Naive thymus-derived CD8-positive, alpha-beta T cell (primary cell): ENCODE measurements at regions not wholly inside any gene's neighbourhood (a gene's known extent, or its start where the extent isn't known, plus 50 kb on each side); places are given as distances from the start of the nearest gene placed in this dataset.

Source experiments
- ATAC-seq, 2 donors: fragments of 150-1000 bp; cut with Tn5 transposase in 1 of 2; sonication (Bioruptor Pico), chemical (Tn5 transposase) in 1 of 2; 1 replicate in 1 of 2; 2 replicates in 1 of 2; pipeline ENCODE4 v1.10.0; 2021; ENCODE audit warnings: mild to moderate bottlenecking in 2 of 2, moderate library complexity in 2 of 2
- POLR2A ChIA-PET: fragments of 350-600 bp; sonication (Branson Sonifier 250); formaldehyde crosslinking; loops from one replicate; lab custom pipeline; 2021; ENCODE audit warnings: antibody characterized with exemption; lab: Charles Lee
- DNase-seq, 10 donors: peaks; one replicate each; pipeline versions ENCODE4 v3.0.0 to v3.0.0-alpha.2; 2020 to 2022
- H3K27ac Mint-ChIP-seq, 10 donors: one replicate each; pipeline ENCODE4 v1.8.0; 2020 to 2022; ENCODE audit warnings: mild to moderate bottlenecking in 10 of 10, mixed read lengths in 10 of 10, moderate library complexity in 4 of 10, inconsistent platforms in 1 of 10
- H3K27me3 Mint-ChIP-seq, 5 donors: one replicate each; pipeline ENCODE4 v1.8.0; 2021 to 2022; ENCODE audit warnings: mixed read lengths in 5 of 5
- H3K36me3 Mint-ChIP-seq, 3 donors: one replicate each; pipeline ENCODE4 v1.8.0; 2020 to 2022; ENCODE audit warnings: mixed read lengths in 3 of 3, mild to moderate bottlenecking in 2 of 3, inconsistent platforms in 1 of 3
- H3K4me1 Mint-ChIP-seq, 4 donors: one replicate each; pipeline ENCODE4 v1.8.0; 2021 to 2022; ENCODE audit warnings: mixed read lengths in 4 of 4
- H3K4me3 Mint-ChIP-seq, 10 donors: one replicate each; pipeline ENCODE4 v1.8.0; 2020 to 2022; ENCODE audit warnings: mild to moderate bottlenecking in 10 of 10, mixed read lengths in 10 of 10, moderate library complexity in 6 of 10, inconsistent platforms in 1 of 10
- H3K9me3 Mint-ChIP-seq, 9 donors: one replicate each; pipeline ENCODE4 v1.8.0; 2020 to 2022; ENCODE audit warnings: mixed read lengths in 9 of 9, mild to moderate bottlenecking in 3 of 9, inconsistent platforms in 1 of 9, moderate library complexity in 1 of 9

GRCh38 chr12:107492393-107493134, 193.0 kb upstream of the PWP1 start:
- DNase-seq (peak in 1 of 10 donors; percentile 18), ATAC-seq (peak; percentile 22 to 25)
- Mint-ChIP-seq H3K4me1 (peaks cover 35 to 73% (median 56%) of the 10 kb centered on the region in 4 donors), H3K27me3 (no peaks in the 10 kb centered on the region), H3K4me3 (peak overlapping the region; percentile 26 to 89 (median 66)), H3K9me3 (peaks cover 0 to 8% (median 0%) of the 10 kb centered on the region in 9 donors), H3K36me3 (peaks cover 0 to 7% (median 7%) of the 10 kb centered on the region in 3 donors), H3K27ac (peak overlapping the region; percentile 84 to 98 (median 94))
- POLR2A ChIA-PET: interaction anchor here (0.7 kb wide), 1 partner anchor 14 kb away, joined by 3 read pairs; no protein-coding TSS in a partner anchor

DNA sequence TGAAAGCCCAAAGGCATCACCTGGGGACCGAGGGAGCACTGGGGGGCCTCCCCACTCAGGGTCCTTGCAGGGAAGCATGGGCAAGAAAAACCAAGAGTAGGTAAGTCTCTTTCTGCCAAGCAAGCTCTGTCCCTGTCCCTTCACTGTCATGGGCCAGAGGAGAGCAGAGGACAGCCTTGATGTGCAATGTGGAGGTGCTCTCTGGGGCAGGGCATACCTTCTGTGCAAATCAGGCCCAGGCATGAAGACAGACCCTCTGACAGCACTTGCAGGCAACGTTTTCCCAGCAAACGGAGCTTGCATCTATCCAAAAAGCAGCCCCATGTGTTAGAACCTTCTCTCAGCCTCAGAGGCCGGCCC, 192.5 kb upstream of the PWP1 start:
- H3K9me3 Mint-ChIP-seq: peaks cover 0 to 11% (median 0%) of the 10 kb centered on the region in 9 donors
- peak overlapping the region; percentile 84 to 98 (median 94) for H3K27ac Mint-ChIP-seq
- DNase-seq: no peak
- ATAC-seq: no peak
- H3K27me3 Mint-ChIP-seq: no peaks in the 10 kb centered on the region
- peaks cover 4 to 12% (median 7%) of the 10 kb centered on the region in 3 donors for H3K36me3 Mint-ChIP-seq
- POLR2A ChIA-PET: interaction anchor here (0.7 kb wide), 1 partner anchor 13 kb away, joined by 3 read pairs; no protein-coding TSS in a partner anchor
- H3K4me1 Mint-ChIP-seq: peaks cover 32 to 67% (median 50%) of the 10 kb centered on the region in 4 donors
- H3K4me3 Mint-ChIP-seq: peak overlapping the region; percentile 26 to 89 (median 66)

GRCh38 chr12:107493666-107494065, 191.9 kb upstream of the PWP1 start:
- no peak for ATAC-seq
- peaks cover 4 to 17% (median 7%) of the 10 kb centered on the region in 3 donors for H3K36me3 Mint-ChIP-seq
- peaks cover 30 to 64% (median 47%) of the 10 kb centered on the region in 4 donors for H3K4me1 Mint-ChIP-seq
- POLR2A ChIA-PET: no interaction called here
- H3K27me3 Mint-ChIP-seq: no peaks in the 10 kb centered on the region
- DNase-seq: no peak
- H3K9me3 Mint-ChIP-seq: peaks cover 0 to 11% (median 0%) of the 10 kb centered on the region in 9 donors
- peak overlapping the region; percentile 30 to 98 (median 87) for H3K27ac Mint-ChIP-seq
- H3K4me3 Mint-ChIP-seq: peak overlapping the region in 2 of 10 donors; percentile 13 to 67

DNA sequence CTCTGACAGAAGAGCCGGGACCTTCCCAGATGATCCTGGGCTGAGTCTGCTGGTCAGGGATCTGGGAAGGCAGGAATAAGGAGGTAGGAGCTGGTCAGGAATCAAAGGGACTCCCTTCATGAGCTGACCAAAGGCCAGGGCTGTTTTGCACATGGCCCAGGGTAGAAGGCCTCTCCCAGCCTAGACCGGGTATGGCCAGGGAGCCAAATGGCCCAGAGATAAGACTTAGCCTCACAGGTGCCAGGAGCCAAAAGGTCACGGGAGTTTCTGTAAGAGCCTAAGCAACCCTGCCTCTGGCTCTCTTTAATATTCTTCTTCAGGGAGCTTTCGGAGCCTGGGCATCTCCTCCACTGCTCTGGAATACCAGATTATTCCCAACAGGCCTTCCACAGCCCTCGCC, 191.3 kb upstream of the PWP1 start:
- peak overlapping the region in 4 of 10 donors; percentile 70 to 98 (median 96) for H3K27ac Mint-ChIP-seq

GRCh38 chr12:107495604-107496003, 190.0 kb upstream of the PWP1 start:
- peaks cover 32 to 65% (median 38%) of the 10 kb centered on the region in 4 donors for H3K4me1 Mint-ChIP-seq
- peak overlapping the region in 5 of 10 donors; percentile 15 to 86 (median 42) for H3K27ac Mint-ChIP-seq
- ATAC-seq: no peak

More for the DNA sequence above, 191.3 kb upstream of the PWP1 start:
- POLR2A ChIA-PET: no interaction called here
- ATAC-seq (no peak), DNase-seq (no peak)
- H3K4me1 Mint-ChIP-seq: peaks cover 28 to 63% (median 45%) of the 10 kb centered on the region in 4 donors
- no peaks in the 10 kb centered on the region for H3K27me3 Mint-ChIP-seq
- peaks cover 4 to 16% (median 7%) of the 10 kb centered on the region in 3 donors for H3K36me3 Mint-ChIP-seq
- peaks cover 0 to 11% (median 0%) of the 10 kb centered on the region in 9 donors for H3K9me3 Mint-ChIP-seq
- no peak overlapping the region for H3K4me3 Mint-ChIP-seq

DNA sequence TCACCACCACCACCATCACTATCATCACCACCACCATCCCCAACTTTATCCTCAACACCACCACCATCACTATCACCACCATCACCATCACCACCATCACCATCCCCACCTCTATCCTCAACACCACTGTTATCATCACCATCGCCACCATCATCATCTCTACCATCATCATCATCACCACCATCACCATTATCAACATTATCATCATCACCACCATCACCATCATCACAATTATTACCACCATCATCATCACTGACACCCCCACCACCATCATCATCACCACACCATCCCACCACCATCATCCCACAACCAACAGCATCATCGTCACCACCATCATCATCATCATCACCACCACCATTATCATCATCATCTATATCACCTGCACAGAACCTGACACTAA, 188.4 kb upstream of the PWP1 start:
- Mint-ChIP-seq H3K27me3 (no peaks in the 10 kb centered on the region), H3K36me3 (peaks cover 4 to 16% (median 7%) of the 10 kb centered on the region in 3 donors), H3K27ac (no peak overlapping the region), H3K4me3 (no peak overlapping the region), H3K4me1 (peaks cover 27 to 63% (median 31%) of the 10 kb centered on the region in 4 donors), H3K9me3 (peaks cover 0 to 11% (median 0%) of the 10 kb centered on the region in 9 donors)
- DNase-seq: no peak
- POLR2A ChIA-PET: no interaction called here
- no peak for ATAC-seq

More at GRCh38 chr12:107495604-107496003, 190.0 kb upstream of the PWP1 start:
- no peaks in the 10 kb centered on the region for H3K27me3 Mint-ChIP-seq
- POLR2A ChIA-PET: no interaction called here
- H3K9me3 Mint-ChIP-seq: peaks cover 0 to 11% (median 0%) of the 10 kb centered on the region in 9 donors
- no peak overlapping the region for H3K4me3 Mint-ChIP-seq
- peaks cover 4 to 16% (median 7%) of the 10 kb centered on the region in 3 donors for H3K36me3 Mint-ChIP-seq
- DNase-seq: no peak

GRCh38 chr12:107500307-107500706, 185.3 kb upstream of the PWP1 start:
- Mint-ChIP-seq H3K4me1 (peaks cover 4 to 49% (median 20%) of the 10 kb centered on the region in 4 donors), H3K9me3 (peaks cover 0 to 11% (median 0%) of the 10 kb centered on the region in 9 donors), H3K4me3 (no peak overlapping the region), H3K27ac (peak overlapping the region in 2 of 10 donors; percentile 7 to 41), H3K27me3 (no peaks in the 10 kb centered on the region), H3K36me3 (peaks cover 4 to 16% (median 7%) of the 10 kb centered on the region in 3 donors)
- ATAC-seq (no peak), DNase-seq (no peak)
- POLR2A ChIA-PET: no interaction called here

DNA sequence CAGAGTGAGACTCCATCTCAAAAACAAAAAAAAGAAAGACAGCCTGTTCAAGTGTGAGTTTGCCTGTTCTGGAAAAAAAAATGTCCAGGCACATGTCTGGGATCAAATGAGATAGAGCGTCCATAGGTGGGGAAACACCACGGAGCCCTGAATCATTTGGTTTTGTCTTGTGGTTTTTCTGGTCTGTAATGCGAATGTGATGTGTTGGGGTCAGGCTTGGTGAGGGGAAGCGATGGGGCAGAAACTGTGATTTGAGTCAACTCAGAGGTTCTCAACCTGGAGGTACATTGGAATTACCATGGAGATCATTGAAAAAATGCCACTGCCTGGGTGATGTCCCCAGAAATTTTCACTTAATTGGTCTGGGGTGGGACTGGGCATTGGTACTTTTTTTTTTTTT, 183.9 kb upstream of the PWP1 start:
- peaks cover 0 to 11% (median 0%) of the 10 kb centered on the region in 9 donors for H3K9me3 Mint-ChIP-seq
- H3K27me3 Mint-ChIP-seq: no peaks in the 10 kb centered on the region
- no peak for ATAC-seq
- H3K36me3 Mint-ChIP-seq: peaks cover 4 to 16% (median 7%) of the 10 kb centered on the region in 3 donors
- peaks cover 4 to 41% (median 19%) of the 10 kb centered on the region in 4 donors for H3K4me1 Mint-ChIP-seq
- H3K4me3 Mint-ChIP-seq: no peak overlapping the region
- no peak overlapping the region for H3K27ac Mint-ChIP-seq
- no peak for DNase-seq
- POLR2A ChIA-PET: no interaction called here

DNA sequence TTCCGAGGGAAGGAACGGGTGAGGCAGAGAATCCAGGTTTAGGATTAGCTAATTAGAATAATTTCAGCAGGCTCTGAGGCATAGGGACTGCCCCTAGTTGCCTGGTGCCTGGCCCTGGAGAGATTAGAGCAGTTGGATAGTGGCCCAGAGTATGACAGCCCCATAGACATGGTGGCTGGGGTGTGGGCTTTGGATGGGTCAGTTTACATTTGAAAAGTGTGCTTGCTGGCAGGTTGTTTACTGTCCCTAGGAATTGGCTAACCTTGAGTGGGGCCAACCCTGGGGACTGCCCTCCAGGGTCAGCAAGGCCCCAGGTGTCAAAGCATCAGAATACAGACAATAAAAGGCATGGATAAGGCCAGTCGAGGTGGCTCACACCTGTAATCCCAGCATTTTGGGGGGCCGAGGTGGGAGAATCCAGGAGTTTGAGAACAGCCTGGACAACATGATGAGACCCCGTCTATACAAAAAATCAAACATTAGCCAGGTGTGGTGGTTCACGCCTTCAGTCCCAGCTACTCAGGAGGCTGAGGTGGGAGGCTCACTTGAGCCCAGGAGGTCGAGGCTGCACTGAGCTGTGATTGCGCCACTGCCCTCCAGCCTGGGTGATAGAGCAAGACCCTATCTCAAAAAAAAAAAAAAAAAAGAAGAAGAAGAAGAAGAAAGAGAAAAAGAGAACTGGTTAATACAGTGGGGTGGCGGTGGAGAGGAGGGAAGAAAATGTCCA, 182.3 kb upstream of the PWP1 start:
- H3K4me3 Mint-ChIP-seq: no peak overlapping the region

GRCh38 chr12:107503887-107504885, 181.4 kb upstream of the PWP1 start:
- no peak overlapping the region for H3K4me3 Mint-ChIP-seq

More for the DNA sequence above, 182.3 kb upstream of the PWP1 start:
- POLR2A ChIA-PET: no interaction called here
- Mint-ChIP-seq H3K4me1 (peaks cover 4 to 48% (median 22%) of the 10 kb centered on the region in 4 donors), H3K27ac (peak overlapping the region in 2 of 10 donors; percentile 32 to 36), H3K9me3 (peaks cover 0 to 3% (median 0%) of the 10 kb centered on the region in 9 donors), H3K27me3 (no peaks in the 10 kb centered on the region), H3K36me3 (peaks cover 0 to 4% (median 0%) of the 10 kb centered on the region in 3 donors)
- no peak for DNase-seq
- no peak for ATAC-seq

DNA sequence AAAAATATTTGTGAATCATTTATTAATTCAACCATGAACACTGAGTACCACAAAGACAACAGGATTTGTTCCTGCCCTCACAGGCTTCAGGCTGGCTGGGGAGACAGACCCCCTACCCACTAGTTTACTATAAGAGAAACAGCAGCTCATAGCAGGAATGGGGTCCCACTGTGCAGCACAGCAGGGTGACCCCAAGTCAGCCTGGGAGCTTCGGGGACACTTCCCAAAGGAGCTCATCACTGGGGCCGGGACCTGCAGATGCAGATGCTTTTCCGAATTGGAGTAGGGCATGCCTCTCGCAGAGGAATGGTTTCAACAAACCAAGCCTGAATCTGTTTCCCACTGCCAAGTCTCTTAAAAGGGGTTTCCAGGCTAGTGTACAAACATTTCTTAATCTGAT, 176.2 kb upstream of the PWP1 start:
- ATAC-seq (no peak), DNase-seq (no peak)
- no peak overlapping the region for H3K4me3 Mint-ChIP-seq
- no peak overlapping the region for H3K27ac Mint-ChIP-seq
- peaks cover 0 to 3% (median 0%) of the 10 kb centered on the region in 9 donors for H3K9me3 Mint-ChIP-seq
- H3K27me3 Mint-ChIP-seq: no peaks in the 10 kb centered on the region
- POLR2A ChIA-PET: no interaction called here
- peaks cover 2 to 51% (median 17%) of the 10 kb centered on the region in 4 donors for H3K4me1 Mint-ChIP-seq
- H3K36me3 Mint-ChIP-seq: no peaks in the 10 kb centered on the region

More at GRCh38 chr12:107503887-107504885, 181.4 kb upstream of the PWP1 start:
- Mint-ChIP-seq H3K27me3 (no peaks in the 10 kb centered on the region), H3K9me3 (peaks cover 0 to 3% (median 0%) of the 10 kb centered on the region in 9 donors), H3K4me1 (peaks cover 4 to 42% (median 21%) of the 10 kb centered on the region in 4 donors), H3K27ac (no peak overlapping the region), H3K36me3 (no peaks in the 10 kb centered on the region)
- ATAC-seq (no peak), DNase-seq (no peak)
- POLR2A ChIA-PET: no interaction called here
